ENCODE measurements at regions not wholly inside any gene's neighbourhood (a gene's known extent, or its start where the extent isn't known, plus 50 kb on each side); places are given as distances from the start of the nearest gene placed in this dataset.

GRCh38 chrX:17986440-17986839, 125.3 kb upstream of the RAI2 start:
- no peak for TF ChIP-seq POLR2A (IDR thresholded peaks at IDR 0.05)
- no peak for TF ChIP-seq CTCF (IDR thresholded peaks at IDR 0.05)
